GM23248 (cell line): ENCODE measurements at regions not wholly inside any gene's neighbourhood (a gene's known extent, or its start where the extent isn't known, plus 50 kb on each side); places are given as distances from the start of the nearest gene placed in this dataset.

Experiments
- EZH2 ChIP-seq: fragments of 200-600 bp; sonication (generic); IDR thresholded peaks from 2 replicates; pipeline ENCODE4 v1.6.1; 2018; ENCODE audit warnings: antibody characterized with exemption, mild to moderate bottlenecking; ENCODE audit not compliant: insufficient read depth, poor library complexity, severe bottlenecking
- EZH2phosphoT487 ChIP-seq: fragments of 200-600 bp; sonication (generic); IDR thresholded peaks from 2 replicates; pipeline ENCODE4 v1.6.1; 2018; ENCODE audit warnings: antibody characterized with exemption, moderate library complexity, mild to moderate bottlenecking, low read depth; ENCODE audit not compliant: insufficient read depth

- no peak for TF ChIP-seq EZH2
- TF ChIP-seq EZH2phosphoT487: no peak
These were observed 149.5 kb downstream of the PPP1R2C start for GRCh38 chrX:42628471-42628870.
